ENCODE measurements at regions not wholly inside any gene's neighbourhood (a gene's known extent, or its start where the extent isn't known, plus 50 kb on each side); places are given as distances from the start of the nearest gene placed in this dataset.
A peak's percentile ranks its signal among the peaks of the same experiment; 100 is the strongest.
"Not testable (repeated sequence)": the region's sequence is repeated elsewhere in the genome, so short reads cannot be mapped to it uniquely, and the experiment has no call there.

DNA sequence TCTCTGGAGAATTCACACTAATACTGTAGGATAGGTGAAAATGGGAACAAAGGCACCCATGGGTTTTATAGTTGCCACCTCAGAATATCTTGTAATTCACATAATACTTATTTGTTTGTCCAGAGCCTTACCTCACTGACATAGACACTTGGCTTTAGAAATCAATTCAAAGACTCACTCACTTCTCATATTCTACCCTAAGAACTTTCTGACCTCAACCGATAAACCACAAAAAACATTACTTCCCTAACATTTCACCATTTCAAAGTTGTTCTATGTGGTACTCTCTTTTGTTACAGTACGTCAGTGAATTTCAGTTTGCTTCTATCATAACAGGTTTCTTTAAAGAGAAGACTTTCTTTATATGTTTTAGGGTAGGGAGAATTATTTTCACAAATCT, 359.3 kb downstream of the IGSF11 start:
- DNase-seq = no peak

- DNase-seq = not testable (repeated sequence)
These were observed 356.0 kb downstream of the IGSF11 start for GRCh38 chr3:118678663-118679062.

DNA sequence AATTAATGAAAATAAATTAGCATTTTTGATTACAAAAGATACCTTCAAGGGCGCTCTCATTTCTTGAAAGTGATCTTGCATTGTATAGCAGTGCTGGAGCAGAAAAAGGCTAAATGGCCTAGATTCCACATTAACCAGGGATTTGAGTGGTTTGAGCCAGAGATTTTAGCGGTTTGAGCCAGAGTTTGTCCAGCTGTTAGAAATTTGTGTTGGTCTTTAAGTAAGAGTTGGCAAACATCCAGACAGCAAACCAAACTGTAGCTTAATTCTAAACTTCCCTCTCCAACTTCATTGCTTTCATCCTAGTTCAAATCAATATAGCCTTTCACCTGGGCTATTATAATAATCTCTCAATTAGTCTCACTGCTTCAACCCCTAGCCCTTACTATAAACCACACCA, 351.7 kb downstream of the IGSF11 start:
- peak in 1 of 2 experiments; percentile 18 for DNase-seq

DNA sequence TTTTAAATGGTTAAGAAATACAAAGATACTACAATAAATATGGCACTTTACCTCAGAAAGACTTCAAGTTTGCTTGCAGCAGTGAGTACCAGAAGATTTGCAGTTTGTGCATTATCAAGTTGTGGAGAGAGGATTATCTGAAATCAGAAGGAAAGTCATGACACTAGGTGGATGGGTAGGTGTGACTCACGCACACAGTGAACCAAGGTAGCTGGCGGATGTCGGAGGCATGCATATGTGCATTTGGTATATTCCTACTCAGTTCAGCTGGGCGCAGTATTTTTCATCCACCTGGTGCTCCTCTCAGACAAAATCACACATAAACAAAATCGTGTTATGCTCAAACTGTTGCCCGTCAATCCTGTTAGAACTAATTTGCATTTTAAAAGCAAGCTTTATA, 351.0 kb downstream of the IGSF11 start:
- DNase-seq = no peak

GRCh38 chr3:118688396-118688884, 346.2 kb downstream of the IGSF11 start:
- no peak for DNase-seq

GRCh38 chr3:118692416-118692815, 342.2 kb downstream of the IGSF11 start:
- DNase-seq = no peak

DNA sequence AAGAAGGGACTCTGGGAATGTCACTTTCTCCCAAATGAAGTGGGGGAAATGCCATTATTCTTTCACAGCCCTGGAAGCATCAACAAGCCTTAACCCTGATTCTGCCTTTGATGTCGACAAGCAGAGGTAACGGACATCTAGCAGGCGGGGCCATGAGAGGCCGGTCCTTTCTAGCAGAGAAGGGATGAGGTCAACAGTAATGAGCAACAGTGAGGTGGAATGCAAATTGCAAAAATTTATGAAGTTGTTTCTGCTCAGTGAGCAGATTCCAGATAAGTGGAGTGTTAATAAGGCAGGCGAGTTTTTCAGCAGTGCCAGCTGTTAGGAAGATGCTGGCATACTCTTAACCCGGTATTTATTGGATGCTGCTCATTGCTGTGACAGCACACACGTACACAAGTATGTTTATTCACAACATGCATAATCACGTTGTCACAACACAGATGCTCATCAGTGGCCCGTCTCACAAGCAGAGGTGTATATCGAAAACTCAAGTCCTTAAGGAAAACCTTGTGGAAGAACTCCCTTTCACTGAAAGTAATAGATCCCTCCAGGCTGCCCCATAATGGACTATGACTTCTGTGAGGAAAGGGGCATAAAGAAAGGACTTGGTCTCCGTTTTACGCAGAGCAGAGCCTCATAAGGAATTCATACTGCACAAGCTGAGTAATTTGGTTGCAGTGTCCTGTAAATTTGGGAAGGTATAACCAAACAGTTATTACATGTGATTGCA, 329.0 kb downstream of the IGSF11 start:
- no peak for DNase-seq

DNA sequence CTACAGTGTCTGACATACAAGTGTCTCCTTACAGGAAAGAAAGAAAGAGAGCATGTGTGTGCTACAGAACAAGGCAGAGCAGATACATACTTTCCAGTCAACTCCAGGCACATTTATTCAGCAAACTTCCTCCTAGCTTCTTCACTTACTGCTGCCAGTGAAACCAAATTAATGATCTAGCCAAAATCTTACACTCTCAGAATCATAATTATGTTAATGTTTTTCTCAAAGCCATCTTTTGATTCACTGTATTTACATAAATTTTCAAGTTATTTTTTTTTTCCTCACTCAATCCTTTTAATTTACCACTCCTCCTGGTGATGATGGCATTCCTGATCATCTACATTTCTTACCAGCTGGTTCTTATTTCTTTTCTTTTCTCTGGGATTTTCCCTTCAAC, 326.7 kb downstream of the IGSF11 start:
- no peak for DNase-seq

GRCh38 chr3:118710532-118710931, 324.1 kb downstream of the IGSF11 start:
- DNase-seq = no peak

DNA sequence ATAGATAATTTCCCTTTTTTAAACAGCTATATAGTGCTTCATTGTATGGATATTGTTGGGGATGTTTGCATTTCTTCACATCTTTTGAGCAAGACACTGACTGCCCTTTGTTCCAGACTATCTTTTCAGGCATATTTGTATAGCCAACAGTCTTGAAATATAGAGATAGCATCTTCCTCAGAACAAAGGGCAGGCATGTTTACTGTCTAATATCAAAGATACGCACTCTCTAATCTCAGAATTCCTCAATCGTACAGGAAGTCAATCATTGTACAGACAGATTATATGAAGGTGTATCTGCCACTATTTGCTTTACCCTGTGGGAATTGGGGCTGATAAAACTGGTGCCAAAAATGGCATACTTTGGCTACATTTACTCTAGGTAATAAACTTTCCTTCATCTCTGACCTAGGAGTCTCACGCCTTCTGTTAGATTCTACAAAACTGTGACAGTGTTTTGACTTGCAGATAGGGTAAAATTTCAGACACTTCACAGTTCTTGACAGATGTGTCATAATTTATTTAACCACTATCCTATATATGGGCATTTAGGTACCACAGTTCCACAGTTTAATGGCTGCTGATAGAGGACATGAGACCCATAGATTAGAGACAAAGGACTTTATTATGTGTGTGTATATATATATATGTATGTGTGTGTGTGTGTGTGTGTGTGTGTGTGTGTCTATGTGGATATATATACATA, 321.0 kb downstream of the IGSF11 start:
- DNase-seq = no peak

DNA sequence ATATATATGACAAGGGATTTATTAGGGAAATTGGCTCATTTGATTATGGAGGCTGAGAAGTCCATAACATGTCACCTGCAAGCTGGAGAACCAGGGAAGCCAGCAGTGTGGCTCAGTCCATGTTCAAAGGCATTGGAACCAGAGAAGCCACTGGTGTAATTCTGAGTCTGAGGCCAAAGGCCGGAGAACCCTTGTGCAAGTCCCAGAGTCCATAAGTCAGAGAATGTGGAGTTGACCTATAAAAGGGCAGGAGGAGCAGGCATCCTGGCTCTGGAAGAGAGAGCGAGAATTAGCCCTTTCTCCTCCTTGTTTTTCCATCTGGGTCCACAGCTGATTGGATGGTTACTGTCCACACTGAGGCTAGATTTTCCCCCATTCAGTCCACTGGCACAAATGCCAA, 319.8 kb downstream of the IGSF11 start:
- no peak for DNase-seq

- no peak for DNase-seq
These were observed 305.1 kb downstream of the IGSF11 start for GRCh38 chr3:118729546-118729945.

- no peak for DNase-seq
These were observed 300.0 kb downstream of the IGSF11 start for GRCh38 chr3:118734664-118735063.

DNA sequence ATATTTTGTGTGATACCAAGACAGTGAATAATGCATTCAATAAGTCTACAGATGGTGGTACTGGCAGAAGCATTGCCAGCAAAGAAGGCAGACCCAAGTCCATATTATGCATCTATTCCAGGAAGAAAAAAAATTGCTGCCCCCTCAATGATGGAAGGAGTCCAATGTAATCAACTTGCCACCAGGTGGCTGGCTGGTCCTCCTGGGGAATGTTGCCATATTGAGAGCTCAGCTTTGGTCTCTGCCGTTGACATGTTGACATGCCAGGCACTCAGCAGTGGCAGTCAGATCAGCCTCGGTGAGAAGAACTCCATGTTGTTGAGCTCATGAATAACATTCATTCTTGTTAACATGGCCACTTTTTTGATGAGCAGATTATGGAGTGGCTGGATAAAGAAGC, 298.5 kb downstream of the IGSF11 start:
- peak in 1 of 2 experiments; percentile 1 for DNase-seq

DNA sequence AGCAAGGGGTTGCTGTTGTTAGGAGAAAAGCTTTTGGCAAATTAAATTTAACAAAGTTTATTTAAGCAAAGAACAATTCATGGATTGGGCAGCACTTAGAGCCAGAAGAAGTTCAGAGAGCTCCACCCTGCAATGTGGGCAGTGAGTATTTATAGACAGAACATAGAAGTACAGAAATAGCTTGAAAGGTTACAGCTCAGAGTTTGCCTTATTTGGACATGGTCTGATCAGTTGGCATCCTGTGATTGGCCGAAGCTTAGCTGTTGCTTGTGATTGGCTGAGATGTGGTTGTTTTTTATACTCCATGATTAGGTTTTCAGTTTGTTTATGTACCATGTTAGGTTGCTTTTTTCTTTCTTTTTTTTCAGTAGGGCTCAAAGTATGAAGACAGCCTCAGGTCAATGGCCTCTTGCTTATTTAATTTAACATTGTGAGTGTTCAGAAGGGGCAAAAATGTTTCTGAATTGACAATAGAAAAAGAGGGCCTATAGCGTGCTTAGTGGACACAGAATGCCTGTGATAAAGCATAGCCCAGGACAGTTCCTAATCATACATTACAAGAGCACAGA, 293.8 kb downstream of the IGSF11 start:
- DNase-seq = no peak

GRCh38 chr3:118742760-118743159, 291.9 kb downstream of the IGSF11 start:
- DNase-seq = no peak

DNA sequence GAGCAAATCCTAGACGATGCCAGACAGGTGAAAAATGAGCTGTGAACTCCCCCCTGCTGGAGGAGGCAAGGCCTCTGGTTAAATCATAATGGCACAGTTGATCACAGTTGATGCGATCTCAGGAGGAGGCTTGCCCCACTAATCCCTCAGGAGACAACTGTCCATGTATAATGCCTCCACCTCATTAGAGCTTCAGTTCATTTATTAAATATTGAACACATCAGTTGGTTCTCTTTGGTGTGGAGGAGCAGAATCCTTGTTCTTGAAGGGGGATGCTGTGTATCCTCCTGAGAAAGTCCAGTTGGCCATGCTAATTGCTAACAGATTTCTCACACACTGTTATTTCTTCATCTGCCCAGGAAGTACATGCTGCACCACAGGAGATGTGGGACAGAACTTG, 290.5 kb downstream of the IGSF11 start:
- no peak for DNase-seq

GRCh38 chr3:118754406-118755252, 280.0 kb downstream of the IGSF11 start:
- DNase-seq = no peak

- DNase-seq = no peak
These were observed 279.3 kb downstream of the IGSF11 start for GRCh38 chr3:118755253-118755801.

GRCh38 chr3:118760585-118761290, 273.9 kb downstream of the IGSF11 start:
- peak in 1 of 2 experiments; percentile 8 for DNase-seq

DNA sequence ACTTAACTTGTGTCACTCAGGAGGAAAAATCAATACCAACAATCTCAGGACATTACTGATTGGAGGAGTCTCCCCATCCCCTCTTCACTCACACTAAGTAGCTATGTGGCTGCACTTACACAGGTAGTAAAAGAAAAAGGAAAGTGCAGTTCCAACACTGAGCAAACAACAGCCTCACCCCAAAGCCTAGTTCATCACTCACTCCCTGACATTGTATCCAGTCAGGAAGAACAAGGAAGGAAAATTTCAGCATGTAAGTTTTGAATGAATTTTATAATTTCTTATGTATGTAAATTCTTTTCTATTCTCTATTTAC, 273.4 kb downstream of the IGSF11 start:
- DNase-seq = no peak

DNA sequence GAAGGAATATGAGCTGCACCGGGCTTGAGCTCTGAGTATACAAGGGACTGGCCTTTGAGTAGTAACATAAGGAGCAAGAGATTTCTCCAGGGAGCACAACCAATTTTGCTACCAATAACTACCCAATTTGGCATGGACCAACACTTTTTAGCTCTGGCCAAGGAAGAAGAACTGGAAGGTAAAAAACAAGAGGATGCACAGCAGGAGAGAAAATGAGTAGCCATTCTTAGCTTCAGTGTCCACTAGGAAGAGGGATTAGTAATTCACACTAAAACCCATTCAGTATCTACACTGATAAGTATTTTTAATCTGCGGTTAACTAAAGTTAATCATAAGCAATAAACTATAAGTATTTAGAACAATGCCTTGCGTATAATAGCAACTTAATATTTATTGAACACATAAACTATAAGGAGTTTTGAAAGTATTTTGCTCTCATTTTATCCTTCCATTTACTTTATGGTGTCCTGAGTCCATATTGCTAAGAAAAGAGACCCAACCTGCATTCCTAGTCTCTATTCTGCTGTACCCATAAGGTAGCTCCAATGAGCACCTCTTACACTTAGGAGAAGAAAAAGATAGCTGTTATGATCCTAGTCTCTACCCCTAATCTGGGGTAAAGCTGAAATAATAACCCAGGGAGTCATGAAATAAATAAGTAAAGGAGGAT, 268.9 kb downstream of the IGSF11 start:
- no peak for DNase-seq
